Smooth muscle cell (in vitro differentiated cells): ENCODE measurements at regions not wholly inside any gene's neighbourhood (a gene's known extent, or its start where the extent isn't known, plus 50 kb on each side); places are given as distances from the start of the nearest gene placed in this dataset.

ENCODE experiments used
- DNase-seq: peaks from one replicate; lab custom pipeline; 2025; ENCODE audit not compliant: unreplicated experiment; lab: John Stamatoyannopoulos, UW
- H2AFZ ChIP-seq: fragments of 200-600 bp; sonication (generic); 2 replicates; pipeline ENCODE4 v1.6.0; 2016; ENCODE audit warnings: antibody characterized with exemption, low read depth, mild to moderate bottlenecking
- H3F3A ChIP-seq: fragments of 200-600 bp; sonication (generic); 2 replicates; pipeline ENCODE4 v1.6.0; 2017; ENCODE audit warnings: antibody characterized with exemption, low read depth
- H3K27ac ChIP-seq: fragments of 200-600 bp; sonication (generic); 2 replicates; pipeline ENCODE4 v1.5.1; 2016; ENCODE audit warnings: low read depth, mild to moderate bottlenecking
- H3K27me3 ChIP-seq: fragments of 200-600 bp; sonication (generic); 2 replicates; pipeline ENCODE4 v1.6.1; 2016; ENCODE audit warnings: low read depth, mild to moderate bottlenecking
- H3K36me3 ChIP-seq: fragments of 200-600 bp; sonication (generic); 2 replicates; pipeline ENCODE4 v1.5.1; 2016; ENCODE audit warnings: low read depth
- H3K4me1 ChIP-seq: fragments of 200-600 bp; sonication (generic); 2 replicates; pipeline ENCODE4 v1.5.1; 2016; ENCODE audit warnings: low read depth
- H3K4me2 ChIP-seq: fragments of 200-600 bp; sonication (generic); 2 replicates; pipeline ENCODE4 v1.6.0; 2016; ENCODE audit warnings: mild to moderate bottlenecking
- H3K4me3 ChIP-seq: fragments of 200-600 bp; sonication (generic); 2 replicates; pipeline ENCODE4 v1.5.1; 2016; ENCODE audit warnings: mild to moderate bottlenecking
- H3K79me2 ChIP-seq: fragments of 200-600 bp; sonication (generic); 2 replicates; pipeline ENCODE4 v1.6.0; 2016; ENCODE audit warnings: low read depth, mild to moderate bottlenecking
- H3K9ac ChIP-seq: fragments of 200-600 bp; sonication (generic); 2 replicates; pipeline ENCODE4 v1.6.0; 2016; ENCODE audit warnings: low read depth
- H3K9me3 ChIP-seq: fragments of 200-600 bp; sonication (generic); replicated peaks from 2 replicates; pipeline ENCODE4 v1.5.1; 2016; ENCODE audit warnings: low read depth
- H4K20me1 ChIP-seq: fragments of 200-600 bp; sonication (generic); 2 replicates; pipeline ENCODE4 v1.6.0; 2016; ENCODE audit warnings: low read depth
- WGBS: methylation state at CpG from one replicate; pipeline ENCODE4 v1.1.7; 2016; ENCODE audit warnings: low lambda C conversion rate; 5-methylcytosine and 5-hydroxymethylcytosine counted together
- TF ChIP-seq, protein P1 (sequence below): fragments of 200-600 bp; sonication (generic); IDR thresholded peaks from 2 replicates; pipeline ENCODE4 v1.5.1; 2017; ENCODE audit warnings: borderline replicate concordance, mild to moderate bottlenecking, antibody characterized with exemption; ENCODE audit not compliant: insufficient read depth, poor library complexity, severe bottlenecking

DNA sequence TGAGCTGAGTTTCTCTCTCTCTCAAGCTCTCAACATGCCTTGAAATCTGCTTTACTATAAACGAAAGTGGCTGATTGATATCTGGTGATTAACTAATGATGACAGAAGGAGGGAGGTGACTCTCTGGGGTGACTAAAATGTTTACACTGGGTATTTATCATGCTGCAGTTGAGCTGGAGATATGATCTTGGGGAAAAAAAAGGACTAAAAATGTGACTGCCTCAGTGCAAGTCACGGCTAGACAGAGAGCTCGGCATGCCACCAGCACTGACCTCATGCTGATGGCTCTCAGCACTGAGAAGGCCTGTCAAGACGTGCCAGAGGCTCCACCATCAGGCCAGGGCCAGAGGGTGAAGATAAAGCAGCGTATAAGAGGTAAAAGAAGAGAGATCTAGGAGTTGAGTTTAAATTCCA is 103.1 kb upstream of the SPACA1 start:
- Histone ChIP-seq H3K79me2 (no peaks in the 10 kb centered on the region), H3K4me2 (peak overlapping the region; percentile 65), H2AFZ (peak overlapping the region; percentile 53), H3K4me3 (no peak overlapping the region), H3K27me3 (no peaks in the 10 kb centered on the region), H3K9me3 (no peaks in the 10 kb centered on the region), H3K9ac (peak overlapping the region; percentile 18), H3F3A (no peaks in the 10 kb centered on the region), H3K4me1 (peaks cover 12% of the 10 kb centered on the region), H4K20me1 (no peaks in the 10 kb centered on the region), H3K36me3 (no peaks in the 10 kb centered on the region), H3K27ac (peak overlapping the region; percentile 52)
- TF ChIP-seq, protein P1, sequence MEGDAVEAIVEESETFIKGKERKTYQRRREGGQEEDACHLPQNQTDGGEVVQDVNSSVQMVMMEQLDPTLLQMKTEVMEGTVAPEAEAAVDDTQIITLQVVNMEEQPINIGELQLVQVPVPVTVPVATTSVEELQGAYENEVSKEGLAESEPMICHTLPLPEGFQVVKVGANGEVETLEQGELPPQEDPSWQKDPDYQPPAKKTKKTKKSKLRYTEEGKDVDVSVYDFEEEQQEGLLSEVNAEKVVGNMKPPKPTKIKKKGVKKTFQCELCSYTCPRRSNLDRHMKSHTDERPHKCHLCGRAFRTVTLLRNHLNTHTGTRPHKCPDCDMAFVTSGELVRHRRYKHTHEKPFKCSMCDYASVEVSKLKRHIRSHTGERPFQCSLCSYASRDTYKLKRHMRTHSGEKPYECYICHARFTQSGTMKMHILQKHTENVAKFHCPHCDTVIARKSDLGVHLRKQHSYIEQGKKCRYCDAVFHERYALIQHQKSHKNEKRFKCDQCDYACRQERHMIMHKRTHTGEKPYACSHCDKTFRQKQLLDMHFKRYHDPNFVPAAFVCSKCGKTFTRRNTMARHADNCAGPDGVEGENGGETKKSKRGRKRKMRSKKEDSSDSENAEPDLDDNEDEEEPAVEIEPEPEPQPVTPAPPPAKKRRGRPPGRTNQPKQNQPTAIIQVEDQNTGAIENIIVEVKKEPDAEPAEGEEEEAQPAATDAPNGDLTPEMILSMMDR, result peak; percentile 20
- WGBS, result 3% methylated on average over 5 of the region's 5 CpGs
- peak; percentile 3 for DNase-seq

DNA sequence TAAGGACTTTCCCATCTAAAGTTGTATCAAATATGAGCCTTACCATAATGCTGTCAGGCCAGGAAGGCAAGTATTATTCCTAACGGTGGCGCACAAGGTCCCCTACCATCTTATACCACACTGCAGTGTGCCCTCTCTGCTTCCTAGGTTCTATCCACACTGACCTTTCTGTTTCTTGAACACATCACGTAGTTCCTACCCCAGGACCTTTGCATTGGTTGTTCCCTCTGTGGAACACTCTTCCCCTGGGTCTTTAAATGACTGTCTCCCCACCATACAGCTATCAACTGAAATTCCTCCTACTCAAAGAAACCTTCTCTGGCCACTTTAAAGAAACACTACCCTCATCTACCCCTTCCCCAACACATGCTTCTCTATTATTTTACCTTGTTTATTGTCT is 104.5 kb upstream of the SPACA1 start:
- WGBS, result 97% methylated on average over 3 of the region's 3 CpGs

DNA sequence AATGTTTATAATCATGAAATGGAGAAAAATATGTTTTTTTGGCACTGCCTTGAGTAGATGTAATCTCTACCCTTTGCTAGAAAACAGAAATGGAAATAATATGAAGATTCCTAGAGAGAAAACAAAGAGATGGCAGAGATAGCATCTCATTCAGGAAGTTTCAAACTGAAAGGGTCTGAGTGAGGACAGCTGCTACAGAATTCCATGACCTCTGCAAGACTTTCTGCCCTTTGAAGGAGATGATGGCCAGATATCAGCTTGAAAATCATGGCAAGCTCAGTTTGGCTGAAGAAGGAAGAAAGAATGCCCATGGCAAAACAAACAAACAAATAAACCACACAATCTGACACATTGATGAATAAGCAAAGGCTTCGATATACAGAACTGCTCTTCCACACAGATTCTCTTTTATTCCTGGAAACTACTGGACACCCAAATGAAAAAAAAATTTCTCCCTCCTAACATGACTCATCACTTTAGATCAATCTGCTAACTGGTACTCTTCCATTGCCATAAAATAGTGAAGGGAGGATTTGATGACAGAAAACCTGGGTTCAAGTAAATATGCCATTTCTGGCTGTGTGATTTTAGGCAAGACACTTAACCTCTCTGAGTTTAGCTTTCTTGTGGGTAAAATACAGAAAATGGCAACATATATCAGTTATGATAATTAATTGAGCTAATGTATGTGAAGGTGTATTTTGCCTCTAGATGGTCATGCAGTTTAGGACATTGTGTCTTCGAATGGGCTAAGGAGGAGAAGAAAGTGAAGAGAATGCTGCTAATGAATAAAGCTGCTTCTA is 105.9 kb upstream of the SPACA1 start:
- H3K4me2 ChIP-seq, result no peak overlapping the region
- no peaks in the 10 kb centered on the region for H4K20me1 ChIP-seq
- H3K4me3 ChIP-seq, result no peak overlapping the region
- peaks cover 15% of the 10 kb centered on the region for H3K4me1 ChIP-seq
- no peaks in the 10 kb centered on the region for H3K27me3 ChIP-seq
- no peaks in the 10 kb centered on the region for H3K79me2 ChIP-seq
- H2AFZ ChIP-seq, result no peak overlapping the region
- no peaks in the 10 kb centered on the region for H3F3A ChIP-seq
- H3K36me3 ChIP-seq, result no peaks in the 10 kb centered on the region
- no peak overlapping the region for H3K9ac ChIP-seq
- TF ChIP-seq, protein P1, result no peak
- no peak overlapping the region for H3K27ac ChIP-seq
- DNase-seq, result no peak
- 81% methylated on average over 2 of the region's 2 CpGs for WGBS
- no peaks in the 10 kb centered on the region for H3K9me3 ChIP-seq

More for the DNA sequence above, 104.5 kb upstream of the SPACA1 start:
- Histone ChIP-seq H3F3A (no peaks in the 10 kb centered on the region), H3K36me3 (no peaks in the 10 kb centered on the region), H3K9me3 (no peaks in the 10 kb centered on the region), H3K4me1 (peaks cover 15% of the 10 kb centered on the region), H2AFZ (no peak overlapping the region), H4K20me1 (no peaks in the 10 kb centered on the region), H3K79me2 (no peaks in the 10 kb centered on the region), H3K9ac (no peak overlapping the region), H3K27me3 (no peaks in the 10 kb centered on the region), H3K4me2 (no peak overlapping the region), H3K4me3 (no peak overlapping the region), H3K27ac (no peak overlapping the region)
- TF ChIP-seq, protein P1, result no peak
- no peak for DNase-seq

DNA sequence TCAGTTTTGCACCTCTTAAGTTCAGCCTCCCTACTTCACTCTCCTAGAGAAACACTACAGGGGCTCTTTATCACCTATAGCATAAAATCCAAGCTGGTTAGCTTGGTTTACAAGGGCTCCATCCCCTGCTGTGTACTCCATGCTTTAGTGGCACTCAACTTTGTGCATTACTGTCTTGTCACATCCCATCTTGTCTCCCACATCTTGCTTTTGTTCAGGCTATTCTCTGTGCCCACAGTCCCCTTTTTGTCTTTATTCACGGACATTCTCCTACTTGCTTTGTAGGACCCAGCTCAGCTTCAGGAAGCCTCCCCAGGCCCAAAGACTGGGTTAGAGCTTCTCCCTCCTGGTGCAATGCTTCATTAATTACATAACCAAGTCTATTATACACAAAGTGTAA is 107.9 kb upstream of the SPACA1 start:
- Histone ChIP-seq H2AFZ (no peak overlapping the region), H3K79me2 (no peaks in the 10 kb centered on the region), H3K36me3 (no peaks in the 10 kb centered on the region), H3K9me3 (no peaks in the 10 kb centered on the region), H3K9ac (no peak overlapping the region), H4K20me1 (no peaks in the 10 kb centered on the region), H3K4me1 (peaks cover 5% of the 10 kb centered on the region), H3K27ac (no peak overlapping the region), H3K4me2 (no peak overlapping the region), H3K27me3 (no peaks in the 10 kb centered on the region), H3F3A (no peaks in the 10 kb centered on the region), H3K4me3 (no peak overlapping the region)
- TF ChIP-seq, protein P1, result no peak
- no peak for DNase-seq
- WGBS, result 93% methylated on average over 1 of the region's 1 CpG
